ENCODE measurements at regions not wholly inside any gene's neighbourhood (a gene's known extent, or its start where the extent isn't known, plus 50 kb on each side); places are given as distances from the start of the nearest gene placed in this dataset.

DNA sequence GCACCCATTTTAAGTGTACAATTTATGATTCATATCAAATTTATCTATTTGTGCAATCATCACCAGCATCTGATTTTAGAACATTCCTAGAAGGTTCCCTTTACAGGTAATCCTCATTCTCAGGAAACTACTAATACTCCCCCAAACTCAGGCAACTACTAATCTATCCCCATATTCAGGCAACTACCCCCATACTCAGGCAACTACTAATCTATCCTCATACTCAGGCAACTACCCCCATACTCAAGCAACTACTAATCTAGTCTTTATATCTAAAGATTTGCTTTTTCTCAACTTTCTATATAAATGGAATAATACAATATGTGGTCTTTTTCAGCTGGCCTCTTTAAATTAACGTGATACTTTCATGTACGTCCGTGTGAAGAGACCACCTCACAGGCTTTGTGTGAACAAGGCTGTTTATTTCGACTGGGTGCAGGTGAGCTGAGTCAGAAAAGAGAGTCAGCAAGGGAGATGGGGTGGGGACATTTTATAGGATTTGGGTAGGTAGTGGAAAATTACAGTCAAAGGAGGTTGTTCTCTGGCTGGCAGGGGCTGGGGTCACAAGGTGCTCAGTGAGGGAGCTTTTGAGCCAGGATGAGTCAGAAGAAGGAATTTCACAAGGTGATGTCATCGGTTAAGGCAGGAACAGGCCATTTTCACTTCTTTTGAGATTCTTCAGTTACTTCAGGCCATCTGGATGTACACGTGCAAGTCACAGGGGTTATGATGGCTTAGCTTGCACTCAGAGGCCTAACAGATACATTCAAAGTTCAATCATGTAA is 1444.5 kb upstream of the CADM2 start:
- no peak for DNase-seq (ENCODE audit: insufficient read length)
- no peak for FAIRE-seq
- TF ChIP-seq POLR2A (IDR thresholded peaks at IDR 0.05; ENCODE audit: low read depth, low read length) (no peak), POLR2AphosphoS5 (IDR thresholded peaks at IDR 0.05; ENCODE audit: low read depth, low read length) (no peak), TAF1 (IDR thresholded peaks at IDR 0.05; ENCODE audit: borderline replicate concordance, low read depth, low read length) (no peak)

DNA sequence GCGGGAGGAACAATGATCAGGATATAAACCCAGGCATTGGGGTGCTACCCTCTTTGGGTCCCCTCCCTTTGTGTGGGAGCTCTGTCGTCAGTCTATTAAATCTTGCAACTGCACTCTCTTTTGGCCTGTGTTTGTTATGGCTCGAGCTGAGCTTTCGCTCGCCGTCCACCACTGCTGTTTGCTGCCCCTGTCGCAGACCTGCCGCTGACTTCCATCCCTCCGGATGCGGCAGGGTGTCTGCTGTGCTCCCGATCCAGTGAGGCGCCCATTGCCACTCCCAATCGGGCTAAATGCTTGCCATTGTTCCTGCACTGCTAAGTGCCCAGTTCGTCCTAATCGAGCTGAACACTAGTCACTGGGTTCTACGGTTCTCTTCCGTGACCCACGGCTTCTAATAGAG is 1443.7 kb upstream of the CADM2 start:
- no peak for TF ChIP-seq POLR2AphosphoS5 (IDR thresholded peaks at IDR 0.05; ENCODE audit: low read depth, low read length)
- TF ChIP-seq TAF1 (IDR thresholded peaks at IDR 0.05; ENCODE audit: borderline replicate concordance, low read depth, low read length), result no peak
- TF ChIP-seq POLR2A (IDR thresholded peaks at IDR 0.05; ENCODE audit: low read depth, low read length), result no peak
- no peak for DNase-seq (ENCODE audit: insufficient read length)
- FAIRE-seq, result no peak

DNA sequence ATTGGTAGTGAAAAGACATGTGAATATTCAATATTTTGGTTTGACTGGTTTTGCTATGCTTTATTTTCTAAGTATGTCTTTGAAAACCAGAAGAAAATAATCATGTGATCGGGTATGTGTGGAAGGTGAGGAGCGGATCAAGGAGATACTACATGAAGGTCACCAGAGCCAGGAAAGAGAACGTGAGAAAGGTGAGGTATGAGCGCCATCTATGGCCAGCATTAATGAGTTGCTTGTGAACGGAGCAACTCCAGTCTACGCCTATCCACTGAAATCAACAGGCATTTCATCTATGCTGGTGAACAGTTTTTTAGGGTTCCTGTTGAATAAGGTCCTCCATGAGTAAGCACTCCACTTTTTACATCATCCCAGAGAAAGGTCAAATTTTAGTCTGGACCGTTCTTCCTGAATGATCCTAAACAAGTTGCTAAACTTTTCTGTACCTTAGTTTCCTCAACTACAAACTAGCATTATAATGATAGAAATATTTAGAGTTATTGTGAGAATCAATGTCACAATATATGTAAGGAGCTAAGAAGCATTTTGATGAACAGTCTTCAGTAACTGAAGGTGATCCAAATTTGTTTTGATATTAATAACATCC is 1435.2 kb upstream of the CADM2 start:
- FAIRE-seq (peak; percentile 42), DNase-seq (ENCODE audit: insufficient read length) (no peak)
- TF ChIP-seq POLR2A (IDR thresholded peaks at IDR 0.05; ENCODE audit: low read depth, low read length), result no peak
- no peak for TF ChIP-seq POLR2AphosphoS5 (IDR thresholded peaks at IDR 0.05; ENCODE audit: low read depth, low read length)
- no peak for TF ChIP-seq TAF1 (IDR thresholded peaks at IDR 0.05; ENCODE audit: borderline replicate concordance, low read depth, low read length)

DNA sequence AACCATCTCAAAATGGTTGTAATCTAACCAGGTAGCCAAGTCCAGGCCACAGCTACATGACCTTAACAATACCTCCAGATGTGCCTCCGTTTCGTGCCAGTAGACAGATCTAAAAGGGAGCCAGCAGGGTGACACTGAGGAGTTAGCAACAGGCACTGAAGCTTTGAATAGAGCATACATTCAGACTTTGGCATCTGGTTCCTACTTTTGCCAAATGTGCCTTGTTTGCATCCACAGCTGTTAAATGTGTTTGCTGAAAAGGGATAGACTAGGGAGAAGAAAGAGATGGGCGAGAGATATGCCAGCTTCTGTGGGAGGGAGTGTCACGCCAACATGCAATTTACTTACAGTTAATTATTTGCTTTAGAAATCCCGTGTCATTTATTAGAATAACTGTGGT is 1433.9 kb upstream of the CADM2 start:
- no peak for DNase-seq (ENCODE audit: insufficient read length)
- no peak for FAIRE-seq
- TF ChIP-seq POLR2AphosphoS5 (IDR thresholded peaks at IDR 0.05; ENCODE audit: low read depth, low read length) (no peak), POLR2A (IDR thresholded peaks at IDR 0.05; ENCODE audit: low read depth, low read length) (no peak), TAF1 (IDR thresholded peaks at IDR 0.05; ENCODE audit: borderline replicate concordance, low read depth, low read length) (no peak)

DNA sequence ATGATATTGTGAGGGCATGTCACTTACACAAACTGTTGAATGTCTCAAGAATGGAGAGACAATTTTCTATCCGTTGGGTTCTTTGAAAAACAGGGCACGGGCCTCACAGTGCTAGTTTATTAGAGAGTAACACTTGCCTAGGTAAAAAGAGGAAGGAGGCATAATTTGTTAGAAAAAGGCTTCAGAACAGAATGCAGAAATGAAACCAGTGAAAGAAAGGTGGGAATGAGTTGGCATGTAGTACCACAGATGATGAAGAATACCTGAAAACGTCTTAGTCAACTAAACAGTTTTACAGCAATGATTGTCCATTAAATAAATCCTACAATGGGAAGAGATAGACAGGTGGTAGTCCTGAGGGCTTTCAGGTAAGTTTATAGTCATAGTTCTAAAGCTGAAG is 1399.7 kb upstream of the CADM2 start:
- TF ChIP-seq POLR2A (IDR thresholded peaks at IDR 0.05; ENCODE audit: low read depth, low read length), result no peak
- TF ChIP-seq POLR2AphosphoS5 (IDR thresholded peaks at IDR 0.05; ENCODE audit: low read depth, low read length), result no peak
- TF ChIP-seq TAF1 (IDR thresholded peaks at IDR 0.05; ENCODE audit: borderline replicate concordance, low read depth, low read length), result no peak
- DNase-seq (ENCODE audit: insufficient read length) (no peak), FAIRE-seq (no peak)

DNA sequence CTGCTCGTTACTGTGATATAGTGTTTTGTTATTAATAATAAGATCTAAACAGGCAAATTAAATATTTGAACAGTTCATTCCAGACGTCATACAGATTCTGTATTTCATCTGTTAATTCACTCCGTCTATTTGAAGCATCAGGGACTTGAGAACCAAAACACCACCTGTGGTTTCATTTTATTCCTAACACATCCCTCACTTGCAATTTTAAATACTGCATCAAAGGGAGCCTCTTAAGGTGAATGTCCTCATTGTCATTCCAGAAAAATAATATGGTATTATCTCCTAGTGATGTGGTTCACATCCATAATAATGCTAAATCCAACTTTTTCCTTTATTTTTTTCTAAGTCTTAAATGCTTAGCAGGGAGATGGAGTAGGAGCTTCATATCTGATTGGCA is 1390.9 kb upstream of the CADM2 start:
- TF ChIP-seq POLR2A (IDR thresholded peaks at IDR 0.05; ENCODE audit: low read depth, low read length) (no peak), POLR2AphosphoS5 (IDR thresholded peaks at IDR 0.05; ENCODE audit: low read depth, low read length) (no peak), TAF1 (IDR thresholded peaks at IDR 0.05; ENCODE audit: borderline replicate concordance, low read depth, low read length) (no peak)
- no peak for DNase-seq (ENCODE audit: insufficient read length)
- no peak for FAIRE-seq

DNA sequence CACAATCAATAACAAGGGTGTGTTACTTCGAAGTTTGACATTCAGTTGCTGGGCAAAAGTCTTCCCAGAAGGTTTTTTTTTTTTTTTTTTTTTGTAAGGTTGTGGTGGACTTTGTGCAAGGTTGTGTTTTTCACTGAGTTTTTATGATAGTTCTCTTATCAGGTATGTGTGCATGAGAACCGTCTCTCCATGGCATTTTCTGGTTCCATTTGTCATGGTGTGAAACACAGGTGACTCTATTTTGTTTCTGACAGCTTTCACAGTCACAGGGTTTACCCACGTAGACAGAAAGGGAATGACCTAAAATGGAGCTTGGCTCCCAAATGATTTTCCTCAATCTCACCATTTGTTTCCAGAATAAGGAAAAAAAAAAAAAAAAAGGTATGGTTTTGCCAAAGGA is 1377.2 kb upstream of the CADM2 start:
- no peak for DNase-seq (ENCODE audit: insufficient read length)
- no peak for FAIRE-seq
- TF ChIP-seq POLR2A (IDR thresholded peaks at IDR 0.05; ENCODE audit: low read depth, low read length), result no peak
- TF ChIP-seq POLR2AphosphoS5 (IDR thresholded peaks at IDR 0.05; ENCODE audit: low read depth, low read length), result no peak
- TF ChIP-seq TAF1 (IDR thresholded peaks at IDR 0.05; ENCODE audit: borderline replicate concordance, low read depth, low read length), result no peak

DNA sequence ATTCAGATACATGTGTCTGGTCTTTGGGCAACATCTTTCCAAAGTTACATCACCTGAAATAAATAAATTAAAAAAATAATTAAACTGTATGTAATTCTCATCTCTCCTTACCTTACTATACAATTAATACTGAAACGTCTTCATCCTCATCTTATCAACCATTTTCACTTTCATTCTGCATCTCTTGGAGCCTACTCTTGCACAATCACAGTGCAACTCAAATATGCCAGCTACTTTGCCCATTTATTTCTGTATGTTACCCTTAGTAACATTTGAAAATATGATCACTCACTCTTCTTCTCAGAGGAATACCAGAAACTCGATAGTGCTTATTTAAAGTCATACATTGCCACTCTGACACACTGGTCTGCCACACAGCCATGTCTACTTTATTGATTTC is 1357.1 kb upstream of the CADM2 start:
- no peak for FAIRE-seq
- TF ChIP-seq TAF1 (IDR thresholded peaks at IDR 0.05; ENCODE audit: borderline replicate concordance, low read depth, low read length) (no peak), POLR2A (IDR thresholded peaks at IDR 0.05; ENCODE audit: low read depth, low read length) (no peak), POLR2AphosphoS5 (IDR thresholded peaks at IDR 0.05; ENCODE audit: low read depth, low read length) (no peak)
- no peak for DNase-seq (ENCODE audit: insufficient read length)

DNA sequence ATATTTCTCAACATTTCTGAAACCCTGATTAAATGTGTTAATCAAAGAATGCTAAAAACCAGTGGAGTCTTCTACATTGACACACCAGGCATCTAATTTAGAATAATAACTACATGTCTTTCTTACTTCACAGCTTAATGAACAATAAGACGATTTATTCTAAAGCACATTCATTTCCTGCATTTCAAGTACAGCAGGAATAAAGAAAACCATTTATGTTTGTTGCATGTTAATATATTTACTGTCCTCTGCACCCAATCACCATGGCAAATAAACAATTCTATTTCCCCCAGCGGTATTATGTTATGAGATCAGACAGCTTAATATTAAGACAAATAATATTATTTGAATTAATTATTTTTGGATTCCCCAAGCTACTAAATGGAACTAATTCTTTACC is 1336.3 kb upstream of the CADM2 start:
- DNase-seq (ENCODE audit: insufficient read length), result no peak
- no peak for TF ChIP-seq POLR2A (IDR thresholded peaks at IDR 0.05; ENCODE audit: low read depth, low read length)
- no peak for TF ChIP-seq POLR2AphosphoS5 (IDR thresholded peaks at IDR 0.05; ENCODE audit: low read depth, low read length)
- no peak for TF ChIP-seq TAF1 (IDR thresholded peaks at IDR 0.05; ENCODE audit: borderline replicate concordance, low read depth, low read length)
- no peak for FAIRE-seq

DNA sequence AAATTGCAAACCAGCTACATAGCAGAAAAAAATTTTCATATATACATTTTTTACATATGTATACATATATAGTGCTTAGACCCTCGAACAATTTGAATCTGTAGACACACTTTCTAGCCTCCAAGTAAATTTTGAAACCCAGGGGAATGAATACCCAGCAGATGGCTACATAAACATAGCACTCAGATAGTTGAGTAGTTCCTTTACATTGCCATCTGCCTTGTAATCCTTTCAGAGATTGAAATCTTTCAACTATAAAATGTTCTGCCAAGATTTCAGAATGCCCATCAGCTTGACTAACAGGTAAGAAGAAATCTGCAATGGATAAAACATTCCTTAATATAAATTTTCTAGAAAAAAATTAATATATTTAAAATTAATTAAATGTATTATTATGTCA is 1333.5 kb upstream of the CADM2 start:
- TF ChIP-seq POLR2AphosphoS5 (IDR thresholded peaks at IDR 0.05; ENCODE audit: low read depth, low read length), result no peak
- no peak for TF ChIP-seq TAF1 (IDR thresholded peaks at IDR 0.05; ENCODE audit: borderline replicate concordance, low read depth, low read length)
- TF ChIP-seq POLR2A (IDR thresholded peaks at IDR 0.05; ENCODE audit: low read depth, low read length), result no peak
- FAIRE-seq (no peak), DNase-seq (ENCODE audit: insufficient read length) (no peak)

DNA sequence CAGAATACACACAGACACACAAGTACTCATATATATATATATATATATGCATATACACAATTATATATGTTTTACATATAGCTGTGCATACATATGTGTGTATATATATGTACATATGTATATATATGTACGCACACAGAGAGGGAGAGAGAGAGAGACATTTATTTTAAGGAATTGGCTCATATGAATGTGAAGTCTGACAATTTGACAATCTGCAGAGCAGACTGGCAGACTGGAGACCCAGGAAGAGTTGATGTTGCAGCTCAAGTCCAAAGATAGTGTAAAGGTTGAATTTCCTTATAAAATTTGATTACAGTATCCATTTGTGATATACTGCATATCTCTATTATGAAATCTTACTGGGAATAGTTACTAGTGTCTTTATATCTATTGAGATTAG is 1330.3 kb upstream of the CADM2 start:
- FAIRE-seq (no peak), DNase-seq (ENCODE audit: insufficient read length) (no peak)
- TF ChIP-seq POLR2A (IDR thresholded peaks at IDR 0.05; ENCODE audit: low read depth, low read length) (no peak), TAF1 (IDR thresholded peaks at IDR 0.05; ENCODE audit: borderline replicate concordance, low read depth, low read length) (no peak), POLR2AphosphoS5 (IDR thresholded peaks at IDR 0.05; ENCODE audit: low read depth, low read length) (no peak)

DNA sequence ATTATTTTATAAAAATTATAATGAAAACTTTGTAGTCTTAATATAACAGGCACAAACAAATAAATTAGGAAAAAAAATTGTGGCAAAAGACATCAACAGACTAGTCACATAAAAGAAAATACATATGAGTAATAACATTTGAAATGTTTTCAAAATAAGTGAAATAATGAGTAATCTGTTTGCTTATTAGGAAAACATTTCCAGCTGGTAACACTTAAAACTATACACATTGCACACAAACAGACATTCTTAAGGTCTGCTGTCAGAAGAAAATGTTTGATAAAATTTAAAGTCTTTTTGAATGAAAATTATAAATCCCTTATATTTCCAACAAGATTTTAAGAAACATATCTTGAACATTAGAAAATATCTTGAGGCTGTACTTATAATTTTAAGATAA is 1326.3 kb upstream of the CADM2 start:
- DNase-seq (ENCODE audit: insufficient read length) (no peak), FAIRE-seq (no peak)
- TF ChIP-seq TAF1 (IDR thresholded peaks at IDR 0.05; ENCODE audit: borderline replicate concordance, low read depth, low read length), result no peak
- no peak for TF ChIP-seq POLR2A (IDR thresholded peaks at IDR 0.05; ENCODE audit: low read depth, low read length)
- no peak for TF ChIP-seq POLR2AphosphoS5 (IDR thresholded peaks at IDR 0.05; ENCODE audit: low read depth, low read length)

All from GM12892 (cell line).